ENCODE measurements at regions not wholly inside any gene's neighbourhood (a gene's known extent, or its start where the extent isn't known, plus 50 kb on each side); places are given as distances from the start of the nearest gene placed in this dataset.

DNA sequence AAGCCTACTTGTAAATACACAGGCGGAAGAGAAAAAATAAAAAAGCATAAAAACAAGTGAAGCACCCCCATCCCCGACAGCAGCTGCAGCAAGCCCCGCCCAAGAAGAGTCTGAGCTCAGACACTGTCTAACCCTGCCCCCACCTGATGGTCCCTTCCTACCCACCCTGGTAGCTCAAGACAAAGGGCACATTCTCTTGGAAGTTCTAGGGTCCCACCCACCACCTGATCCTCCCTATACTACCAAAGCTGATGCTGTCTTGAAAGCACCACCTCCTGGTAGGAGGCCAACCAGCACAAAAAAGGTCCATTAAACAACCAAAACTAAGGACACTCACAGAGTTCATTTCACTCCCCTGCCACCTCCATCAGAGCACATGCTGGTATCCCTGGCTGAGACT, 308.2 kb downstream of the KLHL13 start:
- TF ChIP-seq, protein P1, sequence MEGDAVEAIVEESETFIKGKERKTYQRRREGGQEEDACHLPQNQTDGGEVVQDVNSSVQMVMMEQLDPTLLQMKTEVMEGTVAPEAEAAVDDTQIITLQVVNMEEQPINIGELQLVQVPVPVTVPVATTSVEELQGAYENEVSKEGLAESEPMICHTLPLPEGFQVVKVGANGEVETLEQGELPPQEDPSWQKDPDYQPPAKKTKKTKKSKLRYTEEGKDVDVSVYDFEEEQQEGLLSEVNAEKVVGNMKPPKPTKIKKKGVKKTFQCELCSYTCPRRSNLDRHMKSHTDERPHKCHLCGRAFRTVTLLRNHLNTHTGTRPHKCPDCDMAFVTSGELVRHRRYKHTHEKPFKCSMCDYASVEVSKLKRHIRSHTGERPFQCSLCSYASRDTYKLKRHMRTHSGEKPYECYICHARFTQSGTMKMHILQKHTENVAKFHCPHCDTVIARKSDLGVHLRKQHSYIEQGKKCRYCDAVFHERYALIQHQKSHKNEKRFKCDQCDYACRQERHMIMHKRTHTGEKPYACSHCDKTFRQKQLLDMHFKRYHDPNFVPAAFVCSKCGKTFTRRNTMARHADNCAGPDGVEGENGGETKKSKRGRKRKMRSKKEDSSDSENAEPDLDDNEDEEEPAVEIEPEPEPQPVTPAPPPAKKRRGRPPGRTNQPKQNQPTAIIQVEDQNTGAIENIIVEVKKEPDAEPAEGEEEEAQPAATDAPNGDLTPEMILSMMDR (IDR thresholded peaks at IDR 0.05; ENCODE audit: low read depth, low read length) = no peak

DNA sequence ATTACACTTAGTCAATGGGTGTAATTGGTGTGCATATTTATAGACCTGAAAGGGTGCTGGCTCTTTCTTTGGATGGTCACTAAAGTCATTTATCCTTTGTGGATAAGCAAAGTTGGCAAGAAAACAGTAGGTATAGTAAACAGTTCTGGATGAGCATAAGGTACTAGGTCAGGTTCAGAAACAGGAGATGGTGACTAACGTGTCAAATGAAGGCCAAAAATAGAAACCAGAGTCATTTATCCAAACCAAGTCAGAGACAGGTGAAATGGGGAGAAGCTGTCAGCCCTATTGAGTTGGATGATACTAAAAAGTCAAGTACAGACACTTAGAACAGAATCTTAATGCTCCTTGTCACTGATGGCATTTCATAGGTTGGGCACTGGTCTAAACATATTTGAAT, 313.1 kb downstream of the KLHL13 start:
- no peaks in the 10 kb centered on the region for H3K9me3 ChIP-seq
- DNase-seq = no peak
- TF ChIP-seq, protein P1 (IDR thresholded peaks at IDR 0.05; ENCODE audit: low read depth, low read length) = no peak
- no peaks in the 10 kb centered on the region for H3K36me3 ChIP-seq
- H3K4me3 ChIP-seq (ENCODE audit: low read depth, low read length) = no peak overlapping the region
- no peaks in the 10 kb centered on the region for H3K27me3 ChIP-seq
- H3K4me1 ChIP-seq = no peaks in the 10 kb centered on the region

More for the DNA sequence above, 308.2 kb downstream of the KLHL13 start:
- no peak for DNase-seq
- Histone ChIP-seq H3K36me3 (no peaks in the 10 kb centered on the region), H3K4me3 (ENCODE audit: low read depth, low read length) (no peak overlapping the region), H3K9me3 (no peaks in the 10 kb centered on the region), H3K27me3 (no peaks in the 10 kb centered on the region), H3K4me1 (no peaks in the 10 kb centered on the region)

DNA sequence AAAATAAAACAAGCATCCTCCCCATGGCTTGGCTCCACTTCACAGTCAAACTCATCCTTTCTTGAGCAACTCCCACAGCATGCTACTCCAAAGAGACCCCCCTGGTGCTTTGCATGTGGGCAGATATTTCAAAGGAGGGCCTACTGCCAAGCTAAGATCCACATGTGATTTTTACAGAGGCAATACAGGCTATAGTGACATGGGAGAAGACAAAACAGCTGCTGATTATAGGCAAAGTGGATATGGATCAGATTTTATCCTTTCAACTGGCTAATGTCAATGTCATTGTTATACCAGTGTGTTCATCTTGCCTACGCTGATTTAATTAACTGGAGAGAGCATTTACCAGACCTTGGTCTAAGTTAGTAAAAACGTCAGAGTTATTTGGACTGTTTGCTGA, 328.3 kb downstream of the KLHL13 start:
- no peaks in the 10 kb centered on the region for H3K27me3 ChIP-seq
- peak; percentile 51 for DNase-seq
- TF ChIP-seq, protein P1 (IDR thresholded peaks at IDR 0.05; ENCODE audit: low read depth, low read length) = no peak
- H3K4me1 ChIP-seq = peaks cover 15% of the 10 kb centered on the region
- peak overlapping the region; percentile 43 for H3K4me3 ChIP-seq (ENCODE audit: low read depth, low read length)
- no peaks in the 10 kb centered on the region for H3K36me3 ChIP-seq
- no peaks in the 10 kb centered on the region for H3K9me3 ChIP-seq

DNA sequence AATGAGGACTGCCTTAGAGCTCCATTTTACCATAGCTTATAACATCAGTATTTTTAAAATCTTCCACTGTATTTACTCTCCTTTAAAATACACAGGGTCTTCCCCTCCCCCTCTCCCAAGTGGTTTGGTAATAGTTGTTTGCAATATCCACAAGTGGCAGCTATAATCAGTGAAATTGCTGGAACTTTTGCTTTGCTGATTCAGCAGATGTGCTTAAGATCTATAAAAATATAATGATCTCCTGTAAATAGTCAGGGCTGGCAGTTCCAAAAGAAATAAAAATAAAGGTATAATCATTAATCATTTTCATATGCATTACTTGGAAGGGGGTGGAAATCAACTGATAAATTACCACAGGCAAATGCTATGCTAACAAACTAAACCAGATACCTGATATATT, 345.2 kb downstream of the KLHL13 start:
- H3K9me3 ChIP-seq = no peaks in the 10 kb centered on the region
- H3K27me3 ChIP-seq = no peaks in the 10 kb centered on the region
- H3K4me3 ChIP-seq (ENCODE audit: low read depth, low read length) = no peak overlapping the region
- H3K4me1 ChIP-seq = no peaks in the 10 kb centered on the region
- DNase-seq = no peak
- no peaks in the 10 kb centered on the region for H3K36me3 ChIP-seq
- TF ChIP-seq, protein P1 (IDR thresholded peaks at IDR 0.05; ENCODE audit: low read depth, low read length) = no peak

DNA sequence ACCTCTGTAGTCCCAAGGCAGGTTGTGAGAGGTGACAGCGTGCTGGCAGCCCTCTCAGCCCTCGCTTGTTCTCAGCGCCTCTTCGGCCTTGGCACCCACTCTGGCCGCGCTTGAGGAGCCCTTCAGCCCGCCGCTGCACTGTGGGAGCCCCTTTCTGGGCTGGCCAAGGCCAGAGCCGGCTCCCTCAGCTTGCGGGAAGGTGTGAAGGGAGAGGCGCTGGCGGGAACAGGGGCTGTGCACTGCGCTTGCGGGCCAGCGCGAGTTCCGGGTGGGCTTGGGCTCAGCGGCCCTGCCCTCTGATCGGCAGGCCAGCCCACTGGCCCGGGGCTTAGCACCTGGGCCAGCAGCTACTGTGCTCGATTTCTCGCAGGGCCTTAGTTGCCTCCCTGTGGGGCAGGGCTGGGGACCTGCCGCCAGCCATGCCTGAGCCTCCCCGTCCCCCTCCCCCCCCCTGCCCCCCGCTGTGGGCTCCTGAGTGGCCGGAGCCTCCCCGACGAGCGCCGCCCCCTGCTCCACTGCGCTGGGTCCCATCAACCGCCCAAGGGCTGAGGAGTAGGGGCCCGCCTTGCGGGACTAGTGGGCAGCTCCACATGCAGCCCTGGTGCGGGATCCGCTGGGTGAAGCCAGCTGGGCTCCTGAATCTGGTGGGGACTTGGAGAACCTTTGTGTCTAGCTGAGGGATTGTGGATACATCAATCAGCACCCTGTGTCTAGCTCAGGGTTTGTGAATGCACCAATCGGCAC, 347.6 kb downstream of the KLHL13 start:
- H3K9me3 ChIP-seq = no peaks in the 10 kb centered on the region
- H3K36me3 ChIP-seq = no peaks in the 10 kb centered on the region
- no peaks in the 10 kb centered on the region for H3K4me1 ChIP-seq
- TF ChIP-seq, protein P1 (IDR thresholded peaks at IDR 0.05; ENCODE audit: low read depth, low read length) = no peak
- no peaks in the 10 kb centered on the region for H3K27me3 ChIP-seq
- H3K4me3 ChIP-seq (ENCODE audit: low read depth, low read length) = no peak overlapping the region
- no peak for DNase-seq

DNA sequence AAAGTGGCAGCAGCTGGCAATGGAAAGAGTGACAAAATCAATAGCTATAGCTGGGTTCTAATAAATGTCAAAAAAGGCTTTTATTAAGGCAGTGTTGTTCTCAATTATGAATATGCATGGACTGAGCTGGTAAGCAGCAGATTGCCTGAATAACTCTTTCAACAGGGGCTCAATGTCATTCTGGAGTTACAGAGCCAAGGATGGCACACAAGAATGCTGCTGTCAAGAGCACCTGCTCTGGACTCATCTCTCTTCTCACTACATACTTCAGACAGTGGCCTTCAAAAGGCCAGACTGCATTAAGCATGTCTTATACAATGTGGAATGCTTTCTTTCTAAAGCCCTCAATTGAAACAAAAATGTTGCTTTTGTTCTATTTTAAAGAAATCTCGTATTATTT, 351.4 kb downstream of the KLHL13 start:
- no peaks in the 10 kb centered on the region for H3K9me3 ChIP-seq
- no peaks in the 10 kb centered on the region for H3K36me3 ChIP-seq
- no peak for DNase-seq
- H3K4me3 ChIP-seq (ENCODE audit: low read depth, low read length) = no peak overlapping the region
- no peaks in the 10 kb centered on the region for H3K4me1 ChIP-seq
- TF ChIP-seq, protein P1 (IDR thresholded peaks at IDR 0.05; ENCODE audit: low read depth, low read length) = no peak
- no peaks in the 10 kb centered on the region for H3K27me3 ChIP-seq

All from BE2C (cell line).